HL-60 (cell line): ENCODE measurements at regions not wholly inside any gene's neighbourhood (a gene's known extent, or its start where the extent isn't known, plus 50 kb on each side); places are given as distances from the start of the nearest gene placed in this dataset.

Experiments used
- DNase-seq, 2 experiments: peaks; one replicate each; pipeline ENCODE4 v3.0.0-alpha.2; 2010 to 2020; ENCODE audit warnings: low read depth in 1 of 2, low spot score in 1 of 2
- H3K27ac ChIP-seq: fragments of 250-450 bp; sonication (Bioruptor Pico); replicated peaks from 2 replicates; pipeline ENCODE4 v1.5.1; 2020; ENCODE audit warnings: mild to moderate bottlenecking, moderate library complexity
- H3K27me3 ChIP-seq: fragments of 250-450 bp; sonication (Bioruptor Pico); 2 replicates; pipeline ENCODE4 v1.5.1; 2021; ENCODE audit warnings: mild to moderate bottlenecking, moderate library complexity; ENCODE audit not compliant: insufficient read depth, poor library complexity, severe bottlenecking
- H3K4me3 ChIP-seq: replicated peaks from 2 replicates; pipeline ENCODE4 v1.5.1; 2011; ENCODE audit warnings: mild to moderate bottlenecking, control low read depth, low read length; ENCODE audit not compliant: insufficient read depth
- CTCF ChIP-seq: IDR thresholded peaks from one replicate; pipeline ENCODE4 v1.5.1; 2011; ENCODE audit warnings: low read length, control low read depth, inconsistent platforms; ENCODE audit not compliant: insufficient read depth
- GABPA ChIP-seq: IDR thresholded peaks from 2 replicates; pipeline ENCODE4 v1.6.1; 2012; ENCODE audit warnings: low read depth
- POLR2AphosphoS5 ChIP-seq: IDR thresholded peaks from 2 replicates; pipeline ENCODE4 v1.6.1; 2012; ENCODE audit warnings: low read depth
- REST ChIP-seq: IDR thresholded peaks from 2 replicates; pipeline ENCODE4 v1.6.1; 2012; ENCODE audit warnings: low read depth; ENCODE audit not compliant: insufficient replicate concordance
- SPI1 ChIP-seq: IDR thresholded peaks from 2 replicates; pipeline ENCODE4 v1.6.1; 2012; ENCODE audit warnings: low read depth, mild to moderate bottlenecking, borderline replicate concordance

GRCh38 chr16:85180047-85180826 lies 68.0 kb upstream of the CIBAR2 start:
- no peak for DNase-seq
- no peak for TF ChIP-seq GABPA
- TF ChIP-seq POLR2AphosphoS5 = no peak
- no peak for TF ChIP-seq CTCF
- no peak for TF ChIP-seq REST
- no peak for TF ChIP-seq SPI1
- H3K27me3 ChIP-seq = peaks cover 9% of the 10 kb centered on the region

GRCh38 chr16:85180827-85181738 lies 68.8 kb upstream of the CIBAR2 start:
- TF ChIP-seq REST = no peak
- no peak for TF ChIP-seq GABPA
- no peak for TF ChIP-seq CTCF
- TF ChIP-seq SPI1 = no peak
- no peak for TF ChIP-seq POLR2AphosphoS5
- peaks cover 2% of the 10 kb centered on the region for H3K27me3 ChIP-seq
- DNase-seq = no peak
- no peak overlapping the region for H3K27ac ChIP-seq
- H3K4me3 ChIP-seq = no peak overlapping the region

More at GRCh38 chr16:85180047-85180826, 68.0 kb upstream of the CIBAR2 start:
- H3K4me3 ChIP-seq = no peak overlapping the region
- no peak overlapping the region for H3K27ac ChIP-seq

- DNase-seq = no peak
- H3K4me3 ChIP-seq = no peak overlapping the region
- H3K27ac ChIP-seq = no peak overlapping the region
- H3K27me3 ChIP-seq = peaks cover 2% of the 10 kb centered on the region
- TF ChIP-seq POLR2AphosphoS5 (no peak), SPI1 (no peak), GABPA (no peak), REST (no peak), CTCF (no peak)
Observed at GRCh38 chr16:85181739-85182129, 69.5 kb upstream of the CIBAR2 start.
